ENCODE measurements at regions not wholly inside any gene's neighbourhood (a gene's known extent, or its start where the extent isn't known, plus 50 kb on each side); places are given as distances from the start of the nearest gene placed in this dataset.

- TF ChIP-seq CTCF (IDR thresholded peaks at IDR 0.05) = no peak
- no peak for TF ChIP-seq ZFX (IDR thresholded peaks at IDR 0.05; ENCODE audit: borderline replicate concordance)
Observed at GRCh38 chr1:232106415-232106814, 479.8 kb downstream of the DISC1 start.

All from 22Rv1 (cell line).